ENCODE measurements at regions not wholly inside any gene's neighbourhood (a gene's known extent, or its start where the extent isn't known, plus 50 kb on each side); places are given as distances from the start of the nearest gene placed in this dataset.

- H3K4me1 ChIP-seq (ENCODE audit: control insufficient read depth, insufficient read depth, low read length) = peaks cover 33% of the 10 kb centered on the region
- no peaks in the 10 kb centered on the region for H3K9me3 ChIP-seq (ENCODE audit: control insufficient read depth, insufficient read depth, low read length)
- H3K9ac ChIP-seq (ENCODE audit: low read depth, low read length) = no peak overlapping the region
- H3K36me3 ChIP-seq (ENCODE audit: control insufficient read depth, insufficient read depth, low read length) = no peaks in the 10 kb centered on the region
- H3K27me3 ChIP-seq (ENCODE audit: control insufficient read depth, insufficient read depth, low read length) = peaks cover 13% of the 10 kb centered on the region
- H3K4me3 ChIP-seq (ENCODE audit: low read depth, low read length) = no peak overlapping the region
Observed at GRCh38 chr18:25737710-25738311, 352.6 kb downstream of the SS18 start.

GRCh38 chr18:25736516-25736915, 353.9 kb downstream of the SS18 start:
- Histone ChIP-seq H3K9ac (ENCODE audit: low read depth, low read length) (no peak overlapping the region), H3K27me3 (ENCODE audit: control insufficient read depth, insufficient read depth, low read length) (peaks cover 16% of the 10 kb centered on the region), H3K4me1 (ENCODE audit: control insufficient read depth, insufficient read depth, low read length) (peaks cover 35% of the 10 kb centered on the region), H3K36me3 (ENCODE audit: control insufficient read depth, insufficient read depth, low read length) (no peaks in the 10 kb centered on the region), H3K9me3 (ENCODE audit: control insufficient read depth, insufficient read depth, low read length) (no peaks in the 10 kb centered on the region), H3K4me3 (ENCODE audit: low read depth, low read length) (no peak overlapping the region)

GRCh38 chr18:25735459-25735858, 355.0 kb downstream of the SS18 start:
- Histone ChIP-seq H3K4me3 (ENCODE audit: low read depth, low read length) (no peak overlapping the region), H3K4me1 (ENCODE audit: control insufficient read depth, insufficient read depth, low read length) (peaks cover 35% of the 10 kb centered on the region), H3K27me3 (ENCODE audit: control insufficient read depth, insufficient read depth, low read length) (peaks cover 16% of the 10 kb centered on the region), H3K36me3 (ENCODE audit: control insufficient read depth, insufficient read depth, low read length) (no peaks in the 10 kb centered on the region), H3K9ac (ENCODE audit: low read depth, low read length) (no peak overlapping the region), H3K9me3 (ENCODE audit: control insufficient read depth, insufficient read depth, low read length) (peaks cover 4% of the 10 kb centered on the region)

- no peaks in the 10 kb centered on the region for H3K36me3 ChIP-seq (ENCODE audit: control insufficient read depth, insufficient read depth, low read length)
- H3K4me1 ChIP-seq (ENCODE audit: control insufficient read depth, insufficient read depth, low read length) = peaks cover 35% of the 10 kb centered on the region
- H3K9ac ChIP-seq (ENCODE audit: low read depth, low read length) = no peak overlapping the region
- H3K27me3 ChIP-seq (ENCODE audit: control insufficient read depth, insufficient read depth, low read length) = peaks cover 16% of the 10 kb centered on the region
- H3K9me3 ChIP-seq (ENCODE audit: control insufficient read depth, insufficient read depth, low read length) = peaks cover 4% of the 10 kb centered on the region
- no peak overlapping the region for H3K4me3 ChIP-seq (ENCODE audit: low read depth, low read length)
Observed at GRCh38 chr18:25734336-25734735, 356.1 kb downstream of the SS18 start.

GRCh38 chr18:25732862-25733261, 357.6 kb downstream of the SS18 start:
- peaks cover 4% of the 10 kb centered on the region for H3K9me3 ChIP-seq (ENCODE audit: control insufficient read depth, insufficient read depth, low read length)
- H3K4me1 ChIP-seq (ENCODE audit: control insufficient read depth, insufficient read depth, low read length) = peaks cover 38% of the 10 kb centered on the region
- H3K36me3 ChIP-seq (ENCODE audit: control insufficient read depth, insufficient read depth, low read length) = no peaks in the 10 kb centered on the region
- no peak overlapping the region for H3K9ac ChIP-seq (ENCODE audit: low read depth, low read length)
- H3K27me3 ChIP-seq (ENCODE audit: control insufficient read depth, insufficient read depth, low read length) = peaks cover 16% of the 10 kb centered on the region
- H3K4me3 ChIP-seq (ENCODE audit: low read depth, low read length) = no peak overlapping the region

GRCh38 chr18:25729072-25729471, 361.3 kb downstream of the SS18 start:
- Histone ChIP-seq H3K9ac (ENCODE audit: low read depth, low read length) (no peak overlapping the region), H3K36me3 (ENCODE audit: control insufficient read depth, insufficient read depth, low read length) (no peaks in the 10 kb centered on the region), H3K9me3 (ENCODE audit: control insufficient read depth, insufficient read depth, low read length) (peaks cover 4% of the 10 kb centered on the region), H3K4me1 (ENCODE audit: control insufficient read depth, insufficient read depth, low read length) (peaks cover 17% of the 10 kb centered on the region), H3K27me3 (ENCODE audit: control insufficient read depth, insufficient read depth, low read length) (peaks cover 10% of the 10 kb centered on the region), H3K4me3 (ENCODE audit: low read depth, low read length) (no peak overlapping the region)

GRCh38 chr18:25727281-25727985, 363.0 kb downstream of the SS18 start:
- Histone ChIP-seq H3K9me3 (ENCODE audit: control insufficient read depth, insufficient read depth, low read length) (peaks cover 4% of the 10 kb centered on the region), H3K4me3 (ENCODE audit: low read depth, low read length) (no peak overlapping the region), H3K27me3 (ENCODE audit: control insufficient read depth, insufficient read depth, low read length) (peaks cover under 1% of the 10 kb centered on the region), H3K36me3 (ENCODE audit: control insufficient read depth, insufficient read depth, low read length) (no peaks in the 10 kb centered on the region), H3K4me1 (ENCODE audit: control insufficient read depth, insufficient read depth, low read length) (peaks cover 4% of the 10 kb centered on the region), H3K9ac (ENCODE audit: low read depth, low read length) (no peak overlapping the region)

- Histone ChIP-seq H3K9me3 (ENCODE audit: control insufficient read depth, insufficient read depth, low read length) (peaks cover 4% of the 10 kb centered on the region), H3K36me3 (ENCODE audit: control insufficient read depth, insufficient read depth, low read length) (no peaks in the 10 kb centered on the region), H3K4me1 (ENCODE audit: control insufficient read depth, insufficient read depth, low read length) (peaks cover 4% of the 10 kb centered on the region), H3K27me3 (ENCODE audit: control insufficient read depth, insufficient read depth, low read length) (no peaks in the 10 kb centered on the region), H3K9ac (ENCODE audit: low read depth, low read length) (no peak overlapping the region), H3K4me3 (ENCODE audit: low read depth, low read length) (no peak overlapping the region)
Observed at GRCh38 chr18:25726298-25726697, 364.1 kb downstream of the SS18 start.

GRCh38 chr18:25725501-25725900, 364.9 kb downstream of the SS18 start:
- no peaks in the 10 kb centered on the region for H3K27me3 ChIP-seq (ENCODE audit: control insufficient read depth, insufficient read depth, low read length)
- H3K9ac ChIP-seq (ENCODE audit: low read depth, low read length) = no peak overlapping the region
- H3K4me3 ChIP-seq (ENCODE audit: low read depth, low read length) = no peak overlapping the region
- H3K36me3 ChIP-seq (ENCODE audit: control insufficient read depth, insufficient read depth, low read length) = no peaks in the 10 kb centered on the region
- peaks cover 4% of the 10 kb centered on the region for H3K4me1 ChIP-seq (ENCODE audit: control insufficient read depth, insufficient read depth, low read length)
- H3K9me3 ChIP-seq (ENCODE audit: control insufficient read depth, insufficient read depth, low read length) = no peaks in the 10 kb centered on the region

GRCh38 chr18:25724997-25725396, 365.4 kb downstream of the SS18 start:
- H3K4me3 ChIP-seq (ENCODE audit: low read depth, low read length) = no peak overlapping the region
- H3K36me3 ChIP-seq (ENCODE audit: control insufficient read depth, insufficient read depth, low read length) = no peaks in the 10 kb centered on the region
- peaks cover 4% of the 10 kb centered on the region for H3K4me1 ChIP-seq (ENCODE audit: control insufficient read depth, insufficient read depth, low read length)
- H3K9me3 ChIP-seq (ENCODE audit: control insufficient read depth, insufficient read depth, low read length) = no peaks in the 10 kb centered on the region
- H3K9ac ChIP-seq (ENCODE audit: low read depth, low read length) = no peak overlapping the region
- H3K27me3 ChIP-seq (ENCODE audit: control insufficient read depth, insufficient read depth, low read length) = no peaks in the 10 kb centered on the region

- Histone ChIP-seq H3K9ac (ENCODE audit: low read depth, low read length) (no peak overlapping the region), H3K9me3 (ENCODE audit: control insufficient read depth, insufficient read depth, low read length) (no peaks in the 10 kb centered on the region)
Observed at GRCh38 chr18:25724121-25724520, 366.3 kb downstream of the SS18 start.

GRCh38 chr18:25713103-25713502, 361.1 kb upstream of the ZNF521 start:
- H3K9me3 ChIP-seq (ENCODE audit: control insufficient read depth, insufficient read depth, low read length) = no peaks in the 10 kb centered on the region
- H3K36me3 ChIP-seq (ENCODE audit: control insufficient read depth, insufficient read depth, low read length) = no peaks in the 10 kb centered on the region
- H3K27me3 ChIP-seq (ENCODE audit: control insufficient read depth, insufficient read depth, low read length) = no peaks in the 10 kb centered on the region
- no peak overlapping the region for H3K9ac ChIP-seq (ENCODE audit: low read depth, low read length)
- no peak overlapping the region for H3K4me3 ChIP-seq (ENCODE audit: low read depth, low read length)
- H3K4me1 ChIP-seq (ENCODE audit: control insufficient read depth, insufficient read depth, low read length) = no peaks in the 10 kb centered on the region

More at GRCh38 chr18:25724121-25724520, 366.3 kb downstream of the SS18 start:
- peaks cover 2% of the 10 kb centered on the region for H3K4me1 ChIP-seq (ENCODE audit: control insufficient read depth, insufficient read depth, low read length)
- no peaks in the 10 kb centered on the region for H3K27me3 ChIP-seq (ENCODE audit: control insufficient read depth, insufficient read depth, low read length)
- no peak overlapping the region for H3K4me3 ChIP-seq (ENCODE audit: low read depth, low read length)
- H3K36me3 ChIP-seq (ENCODE audit: control insufficient read depth, insufficient read depth, low read length) = no peaks in the 10 kb centered on the region

All from iPS-15b (cell line).